Activated T-helper 1 cell treated with Interleukin-2 at 50 U/mL for 16 hours (primary cell): ENCODE measurements at regions not wholly inside any gene's neighbourhood (a gene's known extent, or its start where the extent isn't known, plus 50 kb on each side); places are given as distances from the start of the nearest gene placed in this dataset.
"Not testable (repeated sequence)": the region's sequence is repeated elsewhere in the genome, so short reads cannot be mapped to it uniquely, and the experiment has no call there.

Experiments
- DNase-seq: peaks from one replicate; pipeline ENCODE4 v3.0.0-alpha.2; 2020; ENCODE audit warnings: low read depth

- DNase-seq, result not testable (repeated sequence)
These were observed 94.8 kb upstream of the BNIP2 start for GRCh38 chr15:59783774-59784520.

- no peak for DNase-seq
These were observed 90.0 kb upstream of the BNIP2 start for GRCh38 chr15:59779110-59779509.

GRCh38 chr15:59764775-59765174 is 75.7 kb upstream of the BNIP2 start:
- no peak for DNase-seq

- DNase-seq, result no peak
These were observed 73.4 kb upstream of the BNIP2 start for GRCh38 chr15:59762558-59762957.

- not testable (repeated sequence) for DNase-seq
These were observed 71.1 kb upstream of the BNIP2 start for GRCh38 chr15:59760256-59760655.

GRCh38 chr15:59751552-59752413 is 62.7 kb upstream of the BNIP2 start:
- no peak for DNase-seq

- DNase-seq, result no peak
These were observed 57.7 kb upstream of the BNIP2 start for GRCh38 chr15:59746777-59747176.

- no peak for DNase-seq
These were observed 52.3 kb upstream of the BNIP2 start for GRCh38 chr15:59741274-59741906.

GRCh38 chr15:59739557-59740186 is 50.6 kb upstream of the BNIP2 start:
- DNase-seq, result no peak
